T-cell (primary cell): ENCODE measurements at regions not wholly inside any gene's neighbourhood (a gene's known extent, or its start where the extent isn't known, plus 50 kb on each side); places are given as distances from the start of the nearest gene placed in this dataset.
A peak's percentile ranks its signal among the peaks of the same experiment; 100 is the strongest.
"Not testable (repeated sequence)": the region's sequence is repeated elsewhere in the genome, so short reads cannot be mapped to it uniquely, and the experiment has no call there.

Source experiments
- ATAC-seq, 4 experiments: fragments of 200-7000 bp in 3 of 4; fragments of 150-1000 bp in 1 of 4; cut with Tn5 transposase; replicated peaks in 1 of 4; 1 replicate in 3 of 4; 2 replicates in 1 of 4; pipeline ENCODE4 v1.10.0; 2021; ENCODE audit warnings: moderate library complexity in 3 of 4, mild to moderate bottlenecking in 2 of 4, moderate number of reproducible peaks in 1 of 4
- CTCF ChIA-PET, 2 donors: fragments of 300-600 bp; sonication (Branson Sonifier 250); formaldehyde crosslinking; loops; one replicate each; lab custom pipeline; 2022; ENCODE audit warnings: antibody characterized with exemption in 2 of 2; lab: Charles Lee
- POLR2A ChIA-PET, 2 donors: fragments of 300-600 bp; sonication (Branson Sonifier 250); formaldehyde crosslinking; loops; one replicate each; lab custom pipeline; 2022; ENCODE audit warnings: antibody characterized with exemption in 2 of 2; lab: Charles Lee
- DNase-seq, 35 experiments: peaks; one replicate each; pipeline versions ENCODE4 v3.0.0 to v3.0.0-alpha.2; 2013 to 2023
- H3K27ac ChIP-seq: one replicate; pipeline ENCODE4 v1.5.1; 2013; ENCODE audit warnings: low read length
- H3K27me3 ChIP-seq, 2 experiments: replicated peaks in 1 of 2; 1 replicate in 1 of 2; 2 replicates in 1 of 2; pipeline versions ENCODE4 v1.6.1 to v1.7.0; 2013; ENCODE audit warnings: low read length in 1 of 2, mixed read lengths in 1 of 2; ENCODE audit not compliant: control insufficient read depth in 2 of 2, insufficient read depth in 2 of 2; ENCODE audit errors: extremely low read depth in 1 of 2
- H3K36me3 ChIP-seq, 2 donors: 1 replicate in 1 of 2; 2 replicates in 1 of 2; pipeline versions ENCODE4 v1.6.1 to v1.7.0; 2013; ENCODE audit warnings: low read length in 1 of 2; ENCODE audit not compliant: control insufficient read depth in 2 of 2, insufficient read depth in 1 of 2; ENCODE audit errors: extremely low read depth in 1 of 2
- H3K4me1 ChIP-seq, 2 experiments: 1 replicate in 1 of 2; 2 replicates in 1 of 2; pipeline versions ENCODE4 v1.6.1 to v1.7.0; 2013; ENCODE audit warnings: low read length in 2 of 2, mixed read lengths in 1 of 2; ENCODE audit not compliant: insufficient read depth in 2 of 2, control insufficient read depth in 1 of 2; ENCODE audit errors: extremely low read depth in 1 of 2
- H3K4me3 ChIP-seq, 2 donors: 1 replicate in 1 of 2; 2 replicates in 1 of 2; pipeline versions ENCODE4 v1.5.1 to v1.7.0; 2013; ENCODE audit warnings: mild to moderate bottlenecking in 2 of 2, low read length in 1 of 2, moderate library complexity in 1 of 2; ENCODE audit not compliant: control insufficient read depth in 1 of 2; ENCODE audit errors: extremely low read depth in 1 of 2
- H3K9me3 ChIP-seq: 2 replicates; pipeline ENCODE4 v1.7.0; 2013
- H3K27ac Mint-ChIP-seq, 2 donors: one replicate each; pipeline ENCODE4 v1.8.0; 2020 to 2021; ENCODE audit warnings: mild to moderate bottlenecking in 2 of 2, mixed read lengths in 2 of 2
- H3K27me3 Mint-ChIP-seq, 2 donors: one replicate each; pipeline ENCODE4 v1.8.0; 2021 to 2022; ENCODE audit warnings: mixed read lengths in 2 of 2
- H3K36me3 Mint-ChIP-seq: one replicate; pipeline ENCODE4 v1.8.0; 2021; ENCODE audit warnings: mixed read lengths
- H3K4me1 Mint-ChIP-seq, 3 donors: one replicate each; pipeline ENCODE4 v1.8.0; 2020 to 2022; ENCODE audit warnings: mixed read lengths in 3 of 3, mild to moderate bottlenecking in 1 of 3
- H3K4me3 Mint-ChIP-seq, 3 donors: one replicate each; pipeline ENCODE4 v1.8.0; 2020 to 2022; ENCODE audit warnings: mild to moderate bottlenecking in 3 of 3, mixed read lengths in 3 of 3, moderate library complexity in 3 of 3
- H3K9me3 Mint-ChIP-seq, 3 donors: one replicate each; pipeline ENCODE4 v1.8.0; 2020 to 2022; ENCODE audit warnings: mixed read lengths in 3 of 3
- WGBS: methylation state at CpG from one replicate; pipeline ENCODE4 v1.1.5; 2013; ENCODE audit warnings: missing lambda C conversion rate; ENCODE audit not compliant: insufficient coverage; 5-methylcytosine and 5-hydroxymethylcytosine counted together

DNA sequence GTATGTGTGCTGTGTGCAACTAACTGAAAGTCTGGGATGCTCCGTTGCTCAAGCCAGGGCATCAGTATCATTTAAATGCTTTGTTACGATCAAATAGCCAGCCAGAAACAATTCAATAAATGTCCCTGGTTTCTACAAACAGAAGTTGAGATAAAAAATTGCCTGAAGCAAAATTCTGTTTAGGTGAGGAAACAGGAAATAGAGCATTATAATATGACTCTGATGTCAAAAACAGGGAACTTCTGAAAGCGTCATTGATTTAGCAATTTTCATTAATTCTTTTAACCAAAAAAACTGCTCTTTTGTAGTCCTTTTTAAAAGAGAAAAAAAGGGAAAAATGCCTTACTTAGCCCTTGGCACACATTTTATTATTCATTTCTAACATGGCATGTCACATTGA is 174.7 kb downstream of the POTEB3 start:
- H3K4me3 Mint-ChIP-seq, CTCF ChIA-PET, H3K36me3 ChIP-seq, ATAC-seq, DNase-seq, H3K27me3 ChIP-seq, H3K9me3 Mint-ChIP-seq, POLR2A ChIA-PET, H3K4me1 ChIP-seq, H3K9me3 ChIP-seq, H3K4me3 ChIP-seq, H3K36me3 Mint-ChIP-seq, H3K4me1 Mint-ChIP-seq, H3K27ac Mint-ChIP-seq, H3K27ac ChIP-seq: not testable (repeated sequence)
- WGBS, result 73% methylated on average over 2 of the region's 3 CpGs
- peaks cover 2 to 17% of the 10 kb centered on the region in 2 donors for H3K27me3 Mint-ChIP-seq

DNA sequence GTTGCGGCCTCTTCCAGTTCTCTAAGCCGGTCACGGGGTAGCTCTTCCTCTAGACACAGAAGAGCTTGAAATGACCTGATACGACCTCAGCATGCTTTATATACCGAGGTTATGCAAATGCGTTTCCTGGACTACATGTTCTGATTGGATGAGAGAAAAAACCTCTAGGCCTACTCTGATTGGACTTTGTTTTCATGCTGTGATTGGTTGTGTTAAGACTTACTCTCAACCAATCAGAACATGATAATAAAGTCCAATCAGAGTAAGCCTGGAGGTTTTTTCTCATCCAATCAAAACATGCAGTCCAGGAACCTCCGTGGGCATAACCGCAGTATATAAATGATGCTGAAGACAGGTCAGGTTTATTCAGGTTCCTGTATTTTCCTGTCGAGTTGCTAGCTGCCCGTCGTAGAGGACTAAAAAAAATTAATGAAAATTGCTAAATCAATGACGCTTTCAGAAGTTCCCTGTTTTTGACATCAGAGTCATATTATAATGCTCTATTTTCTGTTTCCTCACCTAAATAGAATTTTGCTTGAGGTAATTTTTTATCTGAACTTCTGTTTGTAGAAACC is 177.4 kb downstream of the POTEB3 start:
- Histone ChIP-seq H3K4me1 (no peaks in the 10 kb centered on the region), H3K27ac (no peak overlapping the region), H3K4me3 (no peak overlapping the region), H3K9me3 (no peaks in the 10 kb centered on the region), H3K36me3 (no peaks in the 10 kb centered on the region), H3K27me3 (no peaks in the 10 kb centered on the region)
- H3K27ac Mint-ChIP-seq, result no peak overlapping the region
- 89% methylated on average over 12 of the region's 12 CpGs for WGBS
- no peaks in the 10 kb centered on the region for H3K36me3 Mint-ChIP-seq
- ATAC-seq (no peak), DNase-seq (no peak)
- no peaks in the 10 kb centered on the region for H3K4me1 Mint-ChIP-seq
- H3K4me3 Mint-ChIP-seq, result no peak overlapping the region
- peaks cover 4 to 15% of the 10 kb centered on the region in 2 donors for H3K27me3 Mint-ChIP-seq
- POLR2A ChIA-PET, result no interaction called here
- CTCF ChIA-PET, result interaction anchor here in 1 of 2 donors (0.6 kb wide), 1 partner anchor 10 kb away, joined by 3 read pairs; no protein-coding TSS in a partner anchor
- H3K9me3 Mint-ChIP-seq, result no peaks in the 10 kb centered on the region

DNA sequence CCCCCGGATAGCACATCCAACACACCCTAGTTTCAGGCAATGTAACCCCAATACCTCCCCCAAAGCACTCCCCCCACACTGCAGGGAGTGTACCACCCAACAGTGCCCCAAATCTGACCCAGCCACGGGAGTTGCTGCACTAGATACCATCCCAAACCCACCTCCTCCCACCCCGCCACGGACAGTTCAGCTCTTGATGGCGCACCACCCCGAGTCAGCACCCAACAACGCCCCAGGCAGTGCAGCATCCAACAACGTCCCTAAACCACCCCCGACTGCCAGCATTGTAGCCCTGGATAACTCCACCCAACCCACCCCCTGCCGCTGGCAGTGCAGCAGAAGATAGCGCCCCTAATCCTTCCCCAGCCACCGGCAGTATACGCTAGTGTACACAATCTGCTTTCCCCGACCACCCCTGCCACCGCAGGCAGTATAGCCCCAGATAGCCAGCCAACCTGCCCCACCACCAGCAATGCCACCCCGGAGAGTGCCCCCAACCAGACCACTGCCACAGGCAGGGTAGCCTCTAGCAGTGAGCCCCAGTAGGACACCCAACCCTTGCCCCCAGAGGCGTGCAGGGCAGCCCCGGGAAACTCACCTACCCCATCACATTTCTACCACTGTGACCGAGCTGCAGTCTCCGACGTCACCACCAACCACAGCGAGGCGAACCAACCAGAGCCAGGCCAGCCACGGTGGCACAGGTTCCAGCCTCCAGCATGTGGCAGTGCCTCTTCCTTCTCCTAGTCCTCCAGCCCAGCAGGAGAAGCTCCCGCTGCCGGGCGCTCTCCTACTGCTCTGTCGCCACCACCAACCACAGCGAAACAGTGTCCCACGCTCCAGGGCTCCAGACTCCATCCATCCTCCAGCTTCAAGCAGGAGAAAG is 178.1 kb downstream of the POTEB3 start:
- ATAC-seq (peak in 1 of 4 experiments; percentile 33), DNase-seq (peak in 2 of 35 experiments; percentile 1 to 2)
- no peaks in the 10 kb centered on the region for H3K9me3 ChIP-seq
- Mint-ChIP-seq H3K27me3 (peaks cover 4 to 15% of the 10 kb centered on the region in 2 donors), H3K27ac (no peak overlapping the region), H3K4me1 (no peaks in the 10 kb centered on the region), H3K9me3 (no peaks in the 10 kb centered on the region), H3K36me3 (no peaks in the 10 kb centered on the region), H3K4me3 (no peak overlapping the region)
- H3K27me3 ChIP-seq, result no peaks in the 10 kb centered on the region
- H3K36me3 ChIP-seq, result no peaks in the 10 kb centered on the region
- no peak overlapping the region for H3K27ac ChIP-seq
- 88% methylated on average over 30 of the region's 30 CpGs for WGBS
- CTCF ChIA-PET, result interaction anchor here in 1 of 2 donors (0.6 kb wide), 1 partner anchor 10 kb away, joined by 3 read pairs; no protein-coding TSS in a partner anchor
- H3K4me1 ChIP-seq, result no peaks in the 10 kb centered on the region
- H3K4me3 ChIP-seq, result no peak overlapping the region
- POLR2A ChIA-PET, result no interaction called here

DNA sequence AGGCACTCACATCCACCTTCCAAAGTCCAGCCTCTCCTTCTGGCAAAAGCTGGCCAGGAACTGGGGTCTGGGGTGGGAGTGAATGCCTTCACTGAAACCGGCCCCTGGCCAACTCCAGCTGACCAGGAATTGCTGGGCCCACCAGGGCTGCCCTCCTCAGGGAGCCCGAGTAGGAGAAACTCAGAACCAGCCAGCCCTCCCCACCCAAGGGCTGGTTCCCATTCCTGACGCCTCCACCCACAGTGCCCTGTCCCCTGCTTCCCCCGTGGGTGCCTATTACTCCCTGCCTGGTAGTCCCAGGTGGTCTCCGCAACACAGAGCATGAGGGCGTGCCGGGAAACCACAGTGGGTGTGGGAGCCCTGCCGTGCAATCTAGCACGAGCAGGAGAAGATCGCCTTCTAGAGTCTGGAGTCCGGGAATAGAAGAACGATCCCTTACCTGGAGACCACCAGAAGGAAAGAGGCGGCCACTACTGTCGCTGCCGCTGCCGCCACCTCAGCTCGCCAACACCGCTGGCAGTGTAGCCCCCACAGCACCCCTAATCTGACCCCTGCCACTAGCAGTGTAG is 178.8 kb downstream of the POTEB3 start:
- Mint-ChIP-seq H3K27ac (no peak overlapping the region), H3K36me3 (no peaks in the 10 kb centered on the region), H3K9me3 (no peaks in the 10 kb centered on the region), H3K4me1 (no peaks in the 10 kb centered on the region), H3K27me3 (peaks cover 2 to 15% of the 10 kb centered on the region in 2 donors), H3K4me3 (no peak overlapping the region)
- H3K9me3 ChIP-seq, result no peaks in the 10 kb centered on the region
- H3K27me3 ChIP-seq, result no peaks in the 10 kb centered on the region
- H3K4me1 ChIP-seq, result no peaks in the 10 kb centered on the region
- DNase-seq, result peak in 2 of 35 experiments; percentile 2 to 30
- CTCF ChIA-PET, result no interaction called here
- 86% methylated on average over 18 of the region's 18 CpGs for WGBS
- no peak overlapping the region for H3K4me3 ChIP-seq
- no peak overlapping the region for H3K27ac ChIP-seq
- ATAC-seq, result peak in 1 of 4 experiments; percentile 20
- no peaks in the 10 kb centered on the region for H3K36me3 ChIP-seq
- POLR2A ChIA-PET, result no interaction called here

DNA sequence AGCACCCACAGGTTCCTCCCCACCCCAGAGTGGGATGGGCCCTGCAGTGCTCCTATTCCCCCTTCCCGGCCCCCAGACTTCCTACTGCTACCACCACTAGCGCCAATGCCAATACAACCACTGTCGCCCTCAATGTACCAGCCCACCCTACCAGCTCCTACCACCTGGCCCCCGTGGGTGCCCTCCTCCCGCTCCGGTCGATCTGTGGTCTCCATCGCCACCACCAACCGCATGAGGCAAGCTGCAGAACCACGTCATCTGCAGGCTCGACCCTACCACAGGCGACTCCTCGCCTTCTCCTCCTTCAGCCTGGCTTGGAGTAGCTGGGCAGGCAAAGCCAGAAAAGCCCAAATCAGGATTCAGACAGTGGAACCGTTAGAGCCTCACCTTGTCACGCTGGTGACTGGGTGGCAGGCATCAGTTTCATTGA is 179.3 kb downstream of the POTEB3 start:
- no peaks in the 10 kb centered on the region for H3K36me3 ChIP-seq
- no peak overlapping the region for H3K27ac ChIP-seq
- H3K9me3 ChIP-seq, result no peaks in the 10 kb centered on the region
- ATAC-seq, result no peak
- no peaks in the 10 kb centered on the region for H3K9me3 Mint-ChIP-seq
- H3K4me3 ChIP-seq, result no peak overlapping the region
- DNase-seq, result peak in 2 of 35 experiments; percentile 2 to 33
- H3K4me1 Mint-ChIP-seq, result no peaks in the 10 kb centered on the region
- H3K4me3 Mint-ChIP-seq, result no peak overlapping the region
- ChIA-PET POLR2A (no interaction called here), CTCF (no interaction called here)
- no peaks in the 10 kb centered on the region for H3K36me3 Mint-ChIP-seq
- H3K27me3 ChIP-seq, result no peaks in the 10 kb centered on the region
- peaks cover 2 to 15% of the 10 kb centered on the region in 2 donors for H3K27me3 Mint-ChIP-seq
- 82% methylated on average over 15 of the region's 15 CpGs for WGBS
- H3K27ac Mint-ChIP-seq, result no peak overlapping the region
- H3K4me1 ChIP-seq, result no peaks in the 10 kb centered on the region

DNA sequence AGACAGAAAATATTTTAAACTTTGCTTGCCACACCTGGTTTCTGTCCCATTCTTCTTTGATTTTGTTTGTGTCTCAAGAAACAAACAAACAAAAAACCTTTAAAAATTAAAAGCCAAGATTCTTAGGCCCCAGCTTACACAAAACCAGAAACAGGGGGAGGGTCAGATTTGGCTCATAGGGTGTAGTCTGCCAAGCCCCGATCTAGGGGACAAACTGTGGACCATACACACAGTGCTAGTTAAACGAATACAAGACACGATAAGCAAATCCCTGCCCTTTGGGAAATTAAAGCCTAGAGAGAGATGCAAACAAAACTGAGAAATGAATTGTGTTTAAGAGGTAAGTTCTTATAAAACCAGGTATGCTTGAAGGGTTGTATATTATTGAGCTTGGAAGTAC is 181.7 kb downstream of the POTEB3 start:
- H3K27me3 Mint-ChIP-seq, result peaks cover 2 to 15% of the 10 kb centered on the region in 2 donors
- H3K4me1 Mint-ChIP-seq, H3K4me3 ChIP-seq, POLR2A ChIA-PET, H3K4me1 ChIP-seq, H3K27me3 ChIP-seq, CTCF ChIA-PET, H3K9me3 ChIP-seq, H3K36me3 Mint-ChIP-seq, H3K4me3 Mint-ChIP-seq, H3K9me3 Mint-ChIP-seq, H3K27ac ChIP-seq, DNase-seq, ATAC-seq, H3K36me3 ChIP-seq, H3K27ac Mint-ChIP-seq: not testable (repeated sequence)
- WGBS, result 84% methylated on average over 3 of the region's 3 CpGs
